Astrocyte of the spinal cord (primary cell): ENCODE measurements at regions not wholly inside any gene's neighbourhood (a gene's known extent, or its start where the extent isn't known, plus 50 kb on each side); places are given as distances from the start of the nearest gene placed in this dataset.

ENCODE experiments used
- DNase-seq: peaks from one replicate; pipeline ENCODE4 v3.0.0; 2011; ENCODE audit warnings: low read depth, low spot score
- H3K4me3 ChIP-seq: 2 replicates; pipeline ENCODE4 v1.5.1; 2011; ENCODE audit warnings: low read depth, mild to moderate bottlenecking, low read length, moderate library complexity
- in situ Hi-C: cut with HindIII; loops from 2 replicates; pipeline ENCODE4 v1.10.0; 2017; ENCODE audit warnings: low sequenced_read_pairs
- TF ChIP-seq, protein P1 (sequence below): IDR thresholded peaks from 2 replicates; pipeline ENCODE4 v1.5.1; 2012; ENCODE audit warnings: low read depth, mild to moderate bottlenecking, low read length, inconsistent platforms

DNA sequence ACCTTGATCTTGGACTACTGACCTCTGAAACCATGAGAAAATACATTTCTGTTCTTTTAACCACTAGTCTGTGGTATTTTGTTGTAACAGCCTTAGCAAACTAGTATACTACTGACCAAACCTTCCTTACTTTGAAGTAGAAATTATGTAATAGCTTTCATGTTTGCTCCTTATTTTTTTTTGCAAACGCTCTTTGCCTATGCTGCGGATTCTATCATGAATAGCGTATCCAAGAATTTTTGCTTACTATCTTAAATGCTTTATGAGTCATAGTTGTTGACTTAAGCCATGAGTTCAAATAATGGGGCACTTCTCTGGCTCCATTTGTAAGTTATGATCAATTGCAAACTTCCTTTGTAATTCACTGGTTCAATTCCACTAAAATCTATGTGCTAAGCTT lies 154.8 kb upstream of the CYLC2 start:
- peak; percentile 1 for DNase-seq
- TF ChIP-seq, protein P1, sequence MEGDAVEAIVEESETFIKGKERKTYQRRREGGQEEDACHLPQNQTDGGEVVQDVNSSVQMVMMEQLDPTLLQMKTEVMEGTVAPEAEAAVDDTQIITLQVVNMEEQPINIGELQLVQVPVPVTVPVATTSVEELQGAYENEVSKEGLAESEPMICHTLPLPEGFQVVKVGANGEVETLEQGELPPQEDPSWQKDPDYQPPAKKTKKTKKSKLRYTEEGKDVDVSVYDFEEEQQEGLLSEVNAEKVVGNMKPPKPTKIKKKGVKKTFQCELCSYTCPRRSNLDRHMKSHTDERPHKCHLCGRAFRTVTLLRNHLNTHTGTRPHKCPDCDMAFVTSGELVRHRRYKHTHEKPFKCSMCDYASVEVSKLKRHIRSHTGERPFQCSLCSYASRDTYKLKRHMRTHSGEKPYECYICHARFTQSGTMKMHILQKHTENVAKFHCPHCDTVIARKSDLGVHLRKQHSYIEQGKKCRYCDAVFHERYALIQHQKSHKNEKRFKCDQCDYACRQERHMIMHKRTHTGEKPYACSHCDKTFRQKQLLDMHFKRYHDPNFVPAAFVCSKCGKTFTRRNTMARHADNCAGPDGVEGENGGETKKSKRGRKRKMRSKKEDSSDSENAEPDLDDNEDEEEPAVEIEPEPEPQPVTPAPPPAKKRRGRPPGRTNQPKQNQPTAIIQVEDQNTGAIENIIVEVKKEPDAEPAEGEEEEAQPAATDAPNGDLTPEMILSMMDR = no peak
- in situ Hi-C loops = no loop called here
- H3K4me3 ChIP-seq = no peak overlapping the region

DNA sequence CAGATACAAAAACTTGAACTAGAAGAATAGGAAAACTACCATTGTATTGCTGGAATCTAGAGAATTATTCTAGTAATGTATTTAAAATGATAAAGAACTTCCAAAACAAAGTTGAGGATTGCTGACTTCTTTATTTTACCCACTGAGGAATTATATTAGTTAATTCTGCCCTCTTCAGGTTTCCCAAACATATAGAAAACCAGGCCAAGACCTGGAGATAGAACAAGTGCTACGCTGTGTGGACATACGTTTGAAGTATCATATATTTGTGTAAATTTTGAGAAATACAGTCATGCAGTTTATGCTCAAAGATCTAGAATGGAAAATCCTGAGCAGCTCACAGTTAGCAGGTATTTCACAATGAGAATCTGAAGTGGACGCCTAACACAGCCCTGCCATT lies 162.3 kb upstream of the CYLC2 start:
- H3K4me3 ChIP-seq = no peak overlapping the region
- in situ Hi-C loops = no loop called here
- TF ChIP-seq, protein P1 = no peak
- DNase-seq = no peak

DNA sequence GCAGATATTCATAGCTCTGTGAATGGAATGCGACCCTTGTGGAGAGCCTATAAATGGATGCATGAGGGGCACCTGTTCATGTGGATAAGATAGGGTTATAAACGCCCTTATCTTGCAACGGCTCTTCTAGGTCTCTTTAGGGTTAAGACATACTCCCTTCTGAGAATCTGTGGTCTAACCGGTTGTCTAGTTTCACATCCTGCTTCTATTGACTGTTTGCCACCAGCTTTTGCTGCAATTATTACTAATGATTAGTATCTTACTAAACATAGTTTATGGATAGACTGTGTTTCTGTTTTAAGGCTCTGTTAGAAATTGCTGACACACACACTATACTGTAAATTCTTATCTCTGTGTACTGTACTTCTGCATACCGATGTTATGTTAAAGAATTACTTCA lies 198.9 kb upstream of the CYLC2 start:
- TF ChIP-seq, protein P1 = no peak
- H3K4me3 ChIP-seq = no peak overlapping the region
- in situ Hi-C loops = no loop called here

DNA sequence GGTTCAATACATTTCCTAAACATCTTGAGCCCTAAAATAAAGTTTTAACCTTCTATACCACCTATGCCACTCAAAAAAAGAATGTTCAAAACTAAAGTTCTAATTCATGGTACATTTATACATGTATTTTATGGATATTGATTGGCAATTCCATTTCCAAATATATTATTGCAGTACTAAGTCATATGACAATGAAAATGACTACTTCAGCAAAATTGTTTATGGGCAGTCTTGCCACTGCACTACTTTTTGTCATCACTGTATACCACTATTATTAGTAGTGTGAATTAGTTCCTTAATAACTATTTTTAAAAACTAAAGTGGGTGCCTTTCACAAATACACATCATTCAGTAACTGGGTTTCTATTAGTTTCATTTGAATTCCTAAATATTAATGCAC lies 199.6 kb upstream of the CYLC2 start:
- no peak overlapping the region for H3K4me3 ChIP-seq
- in situ Hi-C loops = no loop called here
- no peak for DNase-seq
- TF ChIP-seq, protein P1 = no peak

More for the DNA sequence above, 198.9 kb upstream of the CYLC2 start:
- no peak for DNase-seq

DNA sequence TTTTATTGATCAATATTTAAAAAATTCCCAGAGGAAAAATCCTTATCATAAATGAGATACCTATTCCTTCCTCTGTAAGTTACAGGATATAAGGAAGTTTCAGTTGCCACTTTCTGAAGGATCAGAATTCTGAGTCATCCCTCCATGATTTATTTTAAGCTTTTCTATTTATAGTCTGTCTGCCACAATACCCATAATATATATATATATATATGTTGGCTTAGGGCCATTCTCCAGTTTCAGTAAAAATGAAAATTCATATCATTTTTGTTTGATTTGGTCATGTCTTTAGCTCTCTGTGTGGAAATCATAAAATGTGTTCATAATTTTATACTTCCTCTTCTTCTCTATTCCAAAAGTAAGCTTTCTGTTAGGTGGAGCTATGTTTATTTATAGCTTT lies 215.8 kb upstream of the CYLC2 start:
- peak; percentile 27 for DNase-seq
- in situ Hi-C loops = no loop called here
- H3K4me3 ChIP-seq = no peak overlapping the region
- TF ChIP-seq, protein P1 = no peak

DNA sequence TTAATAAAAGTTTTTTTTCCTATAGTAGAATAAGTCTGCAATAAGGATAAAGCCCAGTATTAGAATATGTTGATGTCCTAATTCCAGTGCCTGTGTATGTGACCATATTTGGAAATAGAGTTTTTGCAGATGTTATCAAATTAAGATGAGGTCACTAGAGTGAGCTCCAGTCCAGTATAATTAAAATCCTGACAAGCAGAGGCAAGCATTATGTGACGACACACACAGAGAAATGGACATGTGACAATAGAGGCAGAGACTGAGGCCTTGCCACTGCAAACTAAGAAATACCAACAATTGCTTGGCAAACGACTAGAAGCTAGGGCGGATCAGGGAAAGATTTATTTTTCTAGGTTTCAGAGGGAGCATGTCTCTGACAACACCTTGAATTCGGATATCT lies 216.4 kb upstream of the CYLC2 start:
- in situ Hi-C loops = no loop called here
- no peak for DNase-seq
- H3K4me3 ChIP-seq = no peak overlapping the region
- TF ChIP-seq, protein P1 = no peak

DNA sequence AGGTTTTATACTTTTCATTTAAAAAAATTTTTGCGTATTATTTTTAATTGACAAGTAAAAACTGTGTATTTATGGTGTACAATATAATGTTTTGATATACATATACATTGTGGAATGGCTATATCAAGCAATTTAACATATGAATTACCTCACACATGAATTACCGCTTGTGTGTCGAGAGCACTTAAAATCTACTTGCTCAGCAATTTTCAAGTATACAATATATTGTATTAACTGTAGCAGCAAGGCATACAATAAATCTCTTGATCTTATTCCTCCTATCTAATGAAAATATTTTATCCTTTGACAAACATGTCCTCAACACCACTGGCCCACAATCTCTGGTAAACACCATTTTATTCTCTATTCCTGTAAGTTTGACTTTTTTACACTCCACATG lies 224.4 kb upstream of the CYLC2 start:
- in situ Hi-C loops = no loop called here
- no peak for DNase-seq
- TF ChIP-seq, protein P1 = no peak

More for the DNA sequence above, 224.4 kb upstream of the CYLC2 start:
- H3K4me3 ChIP-seq = no peak overlapping the region
